ENCODE measurements at regions not wholly inside any gene's neighbourhood (a gene's known extent, or its start where the extent isn't known, plus 50 kb on each side); places are given as distances from the start of the nearest gene placed in this dataset.

DNA sequence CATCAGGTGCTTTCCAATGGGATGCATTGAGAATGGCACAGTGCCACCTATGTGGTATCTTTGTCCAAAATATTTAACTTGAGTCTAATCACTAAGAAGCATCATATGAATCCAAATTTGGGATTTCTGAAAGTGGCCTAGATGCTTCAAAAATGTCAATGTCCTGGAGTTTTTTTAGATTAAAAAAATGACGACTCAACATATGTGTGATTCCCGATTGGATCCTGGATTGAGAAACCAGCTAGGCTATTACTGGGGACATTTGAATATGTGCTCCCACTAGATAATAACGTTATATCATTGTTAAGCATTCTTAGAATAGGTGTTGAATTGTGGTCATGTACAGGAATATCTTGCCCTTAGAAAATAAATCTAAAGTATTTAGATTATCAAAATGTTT, 189.2 kb downstream of the TBXT start:
- no peaks in the 10 kb centered on the region for H3K36me3 ChIP-seq (ENCODE audit: insufficient read depth, low read length)
- no peaks in the 10 kb centered on the region for H3K9me3 ChIP-seq (ENCODE audit: control insufficient read depth, insufficient read depth, low read length)
- no peak overlapping the region for H3K9ac ChIP-seq (ENCODE audit: low read depth, low read length)
- H3K4me1 ChIP-seq (ENCODE audit: insufficient read depth, low read length): no peaks in the 10 kb centered on the region

- no peaks in the 10 kb centered on the region for H3K4me1 ChIP-seq (ENCODE audit: insufficient read depth, low read length)
- no peak overlapping the region for H3K9ac ChIP-seq (ENCODE audit: low read depth, low read length)
- no peaks in the 10 kb centered on the region for H3K36me3 ChIP-seq (ENCODE audit: insufficient read depth, low read length)
- H3K9me3 ChIP-seq (ENCODE audit: control insufficient read depth, insufficient read depth, low read length): no peaks in the 10 kb centered on the region
Observed at GRCh38 chr6:165976684-165977083, 191.0 kb downstream of the TBXT start.

GRCh38 chr6:165974817-165975216, 192.8 kb downstream of the TBXT start:
- Histone ChIP-seq H3K9ac (ENCODE audit: low read depth, low read length) (no peak overlapping the region), H3K9me3 (ENCODE audit: control insufficient read depth, insufficient read depth, low read length) (no peaks in the 10 kb centered on the region), H3K36me3 (ENCODE audit: insufficient read depth, low read length) (no peaks in the 10 kb centered on the region), H3K4me1 (ENCODE audit: insufficient read depth, low read length) (no peaks in the 10 kb centered on the region)

- no peak overlapping the region for H3K9ac ChIP-seq (ENCODE audit: low read depth, low read length)
- no peaks in the 10 kb centered on the region for H3K36me3 ChIP-seq (ENCODE audit: insufficient read depth, low read length)
- no peaks in the 10 kb centered on the region for H3K4me1 ChIP-seq (ENCODE audit: insufficient read depth, low read length)
- no peaks in the 10 kb centered on the region for H3K9me3 ChIP-seq (ENCODE audit: control insufficient read depth, insufficient read depth, low read length)
Observed at GRCh38 chr6:165973473-165973872, 194.2 kb downstream of the TBXT start.

DNA sequence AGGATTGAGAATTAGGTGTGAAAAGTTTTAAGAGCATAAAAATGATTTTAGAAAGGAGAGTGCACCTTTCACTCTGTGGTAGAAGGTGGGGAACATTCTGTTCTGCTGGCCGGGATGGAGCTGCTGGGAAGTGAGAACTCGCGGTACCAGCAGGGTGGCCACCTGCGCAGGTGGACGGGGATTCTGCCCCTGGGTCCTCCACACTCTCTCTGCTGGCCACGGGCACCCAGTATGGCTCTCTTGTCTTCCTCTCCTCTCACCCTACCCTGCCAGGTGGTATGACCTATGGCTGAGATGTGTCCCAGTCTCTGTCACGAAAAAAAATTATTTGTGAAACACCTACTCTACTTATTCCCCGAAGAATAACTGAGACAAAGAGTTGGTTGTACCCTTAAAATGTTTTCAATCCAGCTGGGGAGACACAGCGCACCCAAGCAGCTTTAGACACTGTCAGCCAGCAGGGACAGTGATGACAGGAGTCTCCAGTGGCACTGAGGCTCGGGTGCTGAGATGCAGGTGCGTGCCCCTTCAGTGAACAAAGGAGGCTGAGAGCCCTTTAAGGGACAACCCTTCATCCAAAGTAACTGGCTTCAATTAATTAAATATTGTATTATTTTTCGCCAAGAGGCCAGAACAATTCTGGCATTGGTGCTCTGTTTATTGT, 195.4 kb downstream of the TBXT start:
- Histone ChIP-seq H3K36me3 (ENCODE audit: insufficient read depth, low read length) (no peaks in the 10 kb centered on the region), H3K9me3 (ENCODE audit: control insufficient read depth, insufficient read depth, low read length) (no peaks in the 10 kb centered on the region), H3K4me1 (ENCODE audit: insufficient read depth, low read length) (no peaks in the 10 kb centered on the region), H3K9ac (ENCODE audit: low read depth, low read length) (no peak overlapping the region)

DNA sequence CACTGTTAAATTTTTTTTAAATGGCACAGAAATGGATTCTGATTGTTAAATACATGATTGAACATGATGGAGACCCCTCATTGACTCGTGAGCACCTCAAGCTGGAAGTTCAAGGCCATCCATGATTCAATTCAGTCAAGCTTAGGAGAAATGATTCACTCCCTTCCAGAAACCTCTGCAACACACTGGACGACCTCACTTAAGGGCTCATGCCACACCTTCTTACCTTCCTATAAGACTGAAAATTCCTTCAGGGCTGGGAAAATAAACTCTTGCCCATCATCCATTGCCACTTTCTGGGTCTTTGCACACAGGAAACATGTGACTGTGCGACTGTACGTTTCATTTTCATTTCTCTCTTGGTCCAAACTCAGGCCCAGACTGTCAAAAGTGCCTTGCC, 196.4 kb downstream of the TBXT start:
- Histone ChIP-seq H3K9me3 (ENCODE audit: control insufficient read depth, insufficient read depth, low read length) (no peaks in the 10 kb centered on the region), H3K9ac (ENCODE audit: low read depth, low read length) (no peak overlapping the region), H3K36me3 (ENCODE audit: insufficient read depth, low read length) (no peaks in the 10 kb centered on the region), H3K4me1 (ENCODE audit: insufficient read depth, low read length) (no peaks in the 10 kb centered on the region)

DNA sequence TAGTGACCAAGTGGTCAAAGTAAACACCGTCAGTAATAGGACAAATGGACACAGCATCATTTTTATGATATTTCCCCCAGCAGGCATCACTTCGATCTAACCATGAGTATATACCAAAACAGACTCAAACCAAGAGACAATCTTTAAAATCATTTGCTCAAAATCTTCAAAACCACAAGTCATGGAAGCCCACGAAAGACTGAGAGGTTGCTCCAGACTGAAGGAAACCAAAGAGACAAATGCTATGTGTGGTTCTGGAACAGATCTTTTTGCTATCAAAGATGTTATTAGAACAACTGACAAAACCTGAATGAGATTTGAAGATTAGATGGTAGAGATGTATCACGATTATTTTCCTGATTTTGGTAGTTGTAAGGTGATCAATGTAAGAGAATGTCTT, 197.7 kb downstream of the TBXT start:
- Histone ChIP-seq H3K9ac (ENCODE audit: low read depth, low read length) (no peak overlapping the region), H3K4me1 (ENCODE audit: insufficient read depth, low read length) (no peaks in the 10 kb centered on the region), H3K36me3 (ENCODE audit: insufficient read depth, low read length) (no peaks in the 10 kb centered on the region), H3K9me3 (ENCODE audit: control insufficient read depth, insufficient read depth, low read length) (no peaks in the 10 kb centered on the region)

- Histone ChIP-seq H3K4me1 (ENCODE audit: insufficient read depth, low read length) (no peaks in the 10 kb centered on the region), H3K36me3 (ENCODE audit: insufficient read depth, low read length) (no peaks in the 10 kb centered on the region), H3K9ac (ENCODE audit: low read depth, low read length) (no peak overlapping the region), H3K9me3 (ENCODE audit: control insufficient read depth, insufficient read depth, low read length) (no peaks in the 10 kb centered on the region)
Observed at GRCh38 chr6:165969184-165969583, 198.5 kb downstream of the TBXT start.

- no peaks in the 10 kb centered on the region for H3K36me3 ChIP-seq (ENCODE audit: insufficient read depth, low read length)
- no peaks in the 10 kb centered on the region for H3K4me1 ChIP-seq (ENCODE audit: insufficient read depth, low read length)
- H3K9ac ChIP-seq (ENCODE audit: low read depth, low read length): no peak overlapping the region
- no peaks in the 10 kb centered on the region for H3K9me3 ChIP-seq (ENCODE audit: control insufficient read depth, insufficient read depth, low read length)
Observed at GRCh38 chr6:165968408-165968807, 199.2 kb downstream of the TBXT start.

DNA sequence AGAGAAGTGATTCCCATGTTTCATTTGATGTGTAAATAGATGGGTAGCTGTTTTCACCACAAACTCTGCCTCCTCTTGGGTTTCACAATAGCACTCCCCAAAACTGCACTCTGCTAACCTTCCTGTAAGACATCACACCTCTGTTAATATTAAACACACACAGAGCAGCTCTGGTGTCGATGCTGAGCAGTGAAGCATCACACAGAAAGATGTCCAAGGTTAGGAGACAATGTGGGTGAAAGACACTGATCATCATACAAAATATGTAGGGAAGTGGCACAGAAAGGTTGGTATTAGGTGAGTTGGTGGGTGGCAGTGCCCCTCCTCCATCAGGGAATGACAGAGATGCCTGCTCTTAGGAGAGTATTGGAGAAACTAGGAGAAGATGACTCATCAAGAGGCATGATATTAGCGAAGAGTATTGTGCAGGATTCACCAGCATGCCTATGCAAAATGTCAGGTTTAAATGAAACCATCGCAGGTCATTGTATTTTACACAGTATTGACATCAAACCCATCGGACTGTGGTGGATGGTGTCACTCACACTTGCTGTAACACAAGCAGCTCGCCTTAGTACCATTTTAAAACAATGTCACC, 199.7 kb downstream of the TBXT start:
- no peaks in the 10 kb centered on the region for H3K4me1 ChIP-seq (ENCODE audit: insufficient read depth, low read length)

GRCh38 chr6:165963750-165964149, 203.9 kb downstream of the TBXT start:
- H3K9ac ChIP-seq (ENCODE audit: low read depth, low read length): no peak overlapping the region
- H3K4me1 ChIP-seq (ENCODE audit: insufficient read depth, low read length): no peaks in the 10 kb centered on the region
- H3K9me3 ChIP-seq (ENCODE audit: control insufficient read depth, insufficient read depth, low read length): no peaks in the 10 kb centered on the region
- no peaks in the 10 kb centered on the region for H3K36me3 ChIP-seq (ENCODE audit: insufficient read depth, low read length)

More for the DNA sequence above, 199.7 kb downstream of the TBXT start:
- Histone ChIP-seq H3K9ac (ENCODE audit: low read depth, low read length) (no peak overlapping the region), H3K9me3 (ENCODE audit: control insufficient read depth, insufficient read depth, low read length) (no peaks in the 10 kb centered on the region), H3K36me3 (ENCODE audit: insufficient read depth, low read length) (no peaks in the 10 kb centered on the region)

- Histone ChIP-seq H3K4me1 (ENCODE audit: insufficient read depth, low read length) (no peaks in the 10 kb centered on the region), H3K9me3 (ENCODE audit: control insufficient read depth, insufficient read depth, low read length) (no peaks in the 10 kb centered on the region), H3K9ac (ENCODE audit: low read depth, low read length) (no peak overlapping the region), H3K36me3 (ENCODE audit: insufficient read depth, low read length) (no peaks in the 10 kb centered on the region)
Observed at GRCh38 chr6:165962366-165962765, 205.3 kb downstream of the TBXT start.

DNA sequence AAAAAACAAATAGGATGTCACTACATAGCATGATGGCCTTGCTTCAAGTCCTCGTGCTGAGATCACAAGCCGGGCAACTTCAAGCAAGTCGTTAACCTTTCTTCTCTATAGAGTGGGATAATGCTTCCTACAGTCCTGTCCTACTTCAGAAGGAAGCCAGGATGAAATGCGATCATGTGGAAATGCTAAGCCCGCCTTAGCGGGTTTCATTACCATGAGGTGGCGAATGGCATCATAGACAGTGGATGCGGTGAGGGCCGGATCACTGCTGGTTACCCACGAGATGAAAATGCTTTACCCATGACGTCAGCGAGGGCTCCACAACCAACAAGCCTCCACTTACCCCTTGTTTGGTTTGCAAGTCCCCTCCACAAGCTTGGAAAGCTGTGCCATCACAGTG, 206.4 kb downstream of the TBXT start:
- no peaks in the 10 kb centered on the region for H3K4me1 ChIP-seq (ENCODE audit: insufficient read depth, low read length)
- no peaks in the 10 kb centered on the region for H3K9me3 ChIP-seq (ENCODE audit: control insufficient read depth, insufficient read depth, low read length)
- H3K36me3 ChIP-seq (ENCODE audit: insufficient read depth, low read length): no peaks in the 10 kb centered on the region
- no peak overlapping the region for H3K9ac ChIP-seq (ENCODE audit: low read depth, low read length)

GRCh38 chr6:165960695-165961094, 207.0 kb downstream of the TBXT start:
- Histone ChIP-seq H3K9me3 (ENCODE audit: control insufficient read depth, insufficient read depth, low read length) (no peaks in the 10 kb centered on the region), H3K9ac (ENCODE audit: low read depth, low read length) (no peak overlapping the region), H3K4me1 (ENCODE audit: insufficient read depth, low read length) (no peaks in the 10 kb centered on the region), H3K36me3 (ENCODE audit: insufficient read depth, low read length) (no peaks in the 10 kb centered on the region)

DNA sequence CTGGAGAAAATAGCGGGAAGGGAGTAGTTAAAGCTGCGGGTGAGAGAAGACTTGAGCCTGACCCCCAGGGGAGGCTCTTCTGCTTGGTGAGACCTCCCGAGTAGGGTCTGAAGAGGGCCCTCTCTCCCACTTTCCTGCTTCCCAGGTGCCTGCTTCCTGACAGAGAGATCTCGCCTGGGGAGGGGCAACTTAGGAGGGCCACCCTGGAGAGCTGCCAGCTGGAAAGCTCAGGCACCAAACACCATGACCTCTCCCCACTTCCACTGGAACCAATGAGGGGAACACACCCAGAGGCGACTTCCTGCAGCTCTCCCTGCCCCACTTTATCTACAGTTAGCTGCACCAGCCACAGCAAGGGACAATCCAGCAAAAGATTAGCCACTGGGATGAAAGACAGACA, 208.0 kb downstream of the TBXT start:
- no peaks in the 10 kb centered on the region for H3K36me3 ChIP-seq (ENCODE audit: insufficient read depth, low read length)
- H3K4me1 ChIP-seq (ENCODE audit: insufficient read depth, low read length): no peaks in the 10 kb centered on the region
- H3K9me3 ChIP-seq (ENCODE audit: control insufficient read depth, insufficient read depth, low read length): no peaks in the 10 kb centered on the region
- H3K9ac ChIP-seq (ENCODE audit: low read depth, low read length): no peak overlapping the region
